GM23248 (cell line): ENCODE measurements at regions not wholly inside any gene's neighbourhood (a gene's known extent, or its start where the extent isn't known, plus 50 kb on each side); places are given as distances from the start of the nearest gene placed in this dataset.

Experiments
- EZH2 ChIP-seq: fragments of 200-600 bp; sonication (generic); IDR thresholded peaks from 2 replicates; pipeline ENCODE4 v1.6.1; 2018; ENCODE audit warnings: antibody characterized with exemption, mild to moderate bottlenecking; ENCODE audit not compliant: insufficient read depth, poor library complexity, severe bottlenecking
- EZH2phosphoT487 ChIP-seq: fragments of 200-600 bp; sonication (generic); IDR thresholded peaks from 2 replicates; pipeline ENCODE4 v1.6.1; 2018; ENCODE audit warnings: antibody characterized with exemption, moderate library complexity, mild to moderate bottlenecking, low read depth; ENCODE audit not compliant: insufficient read depth

DNA sequence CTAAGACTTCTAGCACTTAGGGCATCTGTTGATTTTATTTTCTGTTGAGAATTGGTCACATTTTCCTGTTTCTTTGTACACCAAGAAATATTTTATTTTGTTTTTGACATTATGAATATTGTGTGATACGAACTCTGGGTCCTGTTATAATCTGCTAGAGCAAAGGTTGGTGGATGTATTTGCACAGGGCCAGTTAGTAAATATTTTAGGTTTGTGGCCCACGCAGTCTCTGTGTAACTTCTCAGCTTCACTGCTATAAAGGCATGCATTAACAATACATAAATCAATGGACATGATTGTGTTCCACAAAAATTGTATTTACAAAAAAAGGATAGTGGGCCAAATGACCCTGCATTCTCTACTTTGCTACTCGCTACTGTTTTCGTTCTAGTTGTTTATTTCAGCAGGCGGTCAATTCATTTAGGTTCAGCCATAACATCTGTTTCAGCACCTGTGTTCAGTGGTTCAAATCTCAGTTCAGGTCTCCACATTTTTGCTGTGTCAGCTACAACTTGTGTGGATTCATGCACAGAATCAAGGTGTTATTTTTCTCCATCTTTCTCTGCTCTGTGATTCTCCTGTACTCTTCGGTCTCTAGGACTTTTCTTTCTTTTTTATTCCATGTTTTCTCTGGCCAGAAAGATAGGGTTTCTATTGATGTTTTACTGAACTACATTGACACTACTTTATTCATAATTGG is 786.2 kb downstream of the ETS1 start:
- TF ChIP-seq EZH2 (no peak), EZH2phosphoT487 (no peak)
